Activated CD8-positive, alpha-beta memory T cell treated with anti-CD3 and anti-CD28 coated beads for 48 hours (primary cell): ENCODE measurements at regions not wholly inside any gene's neighbourhood (a gene's known extent, or its start where the extent isn't known, plus 50 kb on each side); places are given as distances from the start of the nearest gene placed in this dataset.

Experiments
- DNase-seq, 3 experiments: peaks; one replicate each; pipeline ENCODE4 v3.0.0-alpha.2; 2020; ENCODE audit warnings: low read depth in 2 of 3, low spot score in 2 of 3

- DNase-seq, result peak in 2 of 3 experiments; percentile 17 to 49
Observed at GRCh38 chr1:42035205-42035829, 116.6 kb upstream of the HIVEP3 start.

- no peak for DNase-seq
Observed at GRCh38 chr1:42034426-42034825, 115.7 kb upstream of the HIVEP3 start.

GRCh38 chr1:42033629-42034028, 114.9 kb upstream of the HIVEP3 start:
- no peak for DNase-seq

- DNase-seq, result no peak
Observed at GRCh38 chr1:42017730-42018129, 99.0 kb upstream of the HIVEP3 start.

- no peak for DNase-seq
Observed at GRCh38 chr1:42017259-42017658, 98.5 kb upstream of the HIVEP3 start.

GRCh38 chr1:42014823-42015222, 96.1 kb upstream of the HIVEP3 start:
- no peak for DNase-seq

- no peak for DNase-seq
Observed at GRCh38 chr1:42013881-42014470, 95.3 kb upstream of the HIVEP3 start.

- DNase-seq, result no peak
Observed at GRCh38 chr1:42012852-42013251, 94.1 kb upstream of the HIVEP3 start.

GRCh38 chr1:42010381-42010780, 91.7 kb upstream of the HIVEP3 start:
- no peak for DNase-seq

GRCh38 chr1:42008264-42008663, 89.5 kb upstream of the HIVEP3 start:
- no peak for DNase-seq

GRCh38 chr1:42006836-42007235, 88.1 kb upstream of the HIVEP3 start:
- DNase-seq, result no peak

GRCh38 chr1:42006093-42006492, 87.4 kb upstream of the HIVEP3 start:
- DNase-seq, result no peak

- DNase-seq, result no peak
Observed at GRCh38 chr1:42005530-42005929, 86.8 kb upstream of the HIVEP3 start.

GRCh38 chr1:42004860-42005259, 86.1 kb upstream of the HIVEP3 start:
- no peak for DNase-seq

GRCh38 chr1:42004322-42004721, 85.6 kb upstream of the HIVEP3 start:
- DNase-seq, result no peak

- no peak for DNase-seq
Observed at GRCh38 chr1:42003433-42003832, 84.7 kb upstream of the HIVEP3 start.

- no peak for DNase-seq
Observed at GRCh38 chr1:42002220-42002619, 83.5 kb upstream of the HIVEP3 start.

GRCh38 chr1:42000766-42001165, 82.0 kb upstream of the HIVEP3 start:
- DNase-seq, result no peak

GRCh38 chr1:41999884-42000283, 81.2 kb upstream of the HIVEP3 start:
- DNase-seq, result no peak

- DNase-seq, result no peak
Observed at GRCh38 chr1:41998250-41998649, 79.5 kb upstream of the HIVEP3 start.

GRCh38 chr1:41997153-41997552, 78.4 kb upstream of the HIVEP3 start:
- no peak for DNase-seq

- no peak for DNase-seq
Observed at GRCh38 chr1:41995441-41996130, 76.9 kb upstream of the HIVEP3 start.
